HG03378 (cell line): ENCODE measurements at regions not wholly inside any gene's neighbourhood (a gene's known extent, or its start where the extent isn't known, plus 50 kb on each side); places are given as distances from the start of the nearest gene placed in this dataset.

Experiments used
- ATAC-seq: cut with Tn5 transposase; IDR thresholded peaks from one replicate; pipeline ENCODE4 v1.9.1; 2021; ENCODE audit warnings: mild to moderate bottlenecking, moderate library complexity; ENCODE audit not compliant: unreplicated experiment

DNA sequence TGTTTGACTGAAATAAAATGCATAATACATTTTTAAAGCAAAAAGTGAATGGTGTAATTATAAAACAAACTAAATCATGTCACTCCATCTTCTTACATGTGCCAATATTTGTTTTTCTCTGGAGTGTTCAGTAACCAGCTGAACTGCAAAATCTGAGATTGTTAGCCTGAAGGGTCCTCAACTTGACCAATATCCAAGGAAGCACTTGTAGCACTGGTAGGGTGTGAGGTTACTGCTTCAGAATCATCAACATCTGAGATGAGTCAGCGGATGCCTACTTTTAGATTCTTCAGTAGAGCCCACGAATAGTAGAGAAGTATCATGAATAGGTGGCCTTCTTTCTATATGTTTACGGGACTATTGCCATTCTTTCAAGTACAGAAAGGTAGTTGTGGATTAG, 226.7 kb downstream of the TLE4 start:
- no peak for ATAC-seq

DNA sequence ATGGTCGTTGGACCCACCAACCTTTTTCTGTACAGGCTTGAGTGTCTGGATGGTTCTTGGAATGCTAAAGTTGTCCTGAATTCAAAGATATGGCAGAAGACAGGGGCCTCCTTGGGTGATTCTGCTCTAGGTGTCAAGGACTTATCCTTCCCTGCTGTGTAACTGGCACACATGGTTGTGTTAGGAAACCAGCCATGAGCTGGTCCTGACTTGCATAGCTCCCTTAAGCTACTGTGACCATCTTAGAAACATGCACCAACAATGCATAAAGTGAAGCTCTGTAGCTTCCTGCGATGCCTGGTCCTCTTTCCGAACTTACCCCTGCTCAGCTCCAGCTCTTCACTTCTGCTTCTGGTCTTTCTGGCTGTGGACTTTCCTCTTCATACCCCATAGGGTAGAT, 224.6 kb downstream of the TLE4 start:
- no peak for ATAC-seq

DNA sequence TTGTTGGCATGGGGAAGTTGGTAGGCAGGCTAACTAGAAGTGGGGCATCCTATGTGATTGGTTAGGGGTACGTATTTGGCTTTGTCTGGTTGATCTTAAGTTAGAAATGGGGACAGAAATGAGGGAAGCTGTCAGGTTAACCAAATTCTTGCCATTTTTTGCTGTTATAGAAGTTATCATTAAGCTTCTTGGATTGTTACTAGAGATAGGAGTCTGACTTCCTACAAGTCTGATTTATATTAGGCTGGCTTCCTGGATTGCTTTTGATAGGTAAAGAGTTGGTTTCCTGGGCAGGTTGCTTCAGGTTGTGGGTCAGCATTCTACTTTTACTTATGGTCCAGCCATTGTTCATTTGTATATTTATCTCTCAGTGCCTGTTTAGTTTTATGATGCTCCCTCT, 216.9 kb downstream of the TLE4 start:
- ATAC-seq = no peak

- no peak for ATAC-seq
Observed at GRCh38 chr9:79781263-79781662, 209.5 kb downstream of the TLE4 start.

DNA sequence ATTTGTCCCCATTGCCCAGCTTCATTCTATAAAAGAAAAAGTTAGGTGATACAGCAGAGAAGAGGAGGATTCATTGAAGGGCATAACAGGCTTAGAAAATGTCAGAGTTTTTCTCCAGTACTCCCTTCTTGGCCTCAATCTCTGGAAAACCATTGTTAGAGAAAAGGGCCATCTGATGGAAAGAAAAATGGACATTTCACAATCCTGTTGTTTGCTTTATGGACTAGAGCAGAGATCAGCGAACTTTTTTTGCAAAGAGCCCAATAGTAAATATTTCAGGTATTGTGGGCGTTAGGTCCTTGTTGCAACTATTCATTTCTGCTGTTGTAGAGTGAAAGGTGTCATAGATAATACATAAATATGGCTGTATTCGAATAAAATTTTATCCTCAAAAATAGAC, 208.8 kb downstream of the TLE4 start:
- ATAC-seq = no peak

- ATAC-seq = no peak
Observed at GRCh38 chr9:79779901-79780300, 208.1 kb downstream of the TLE4 start.

- no peak for ATAC-seq
Observed at GRCh38 chr9:79778581-79778980, 206.8 kb downstream of the TLE4 start.

DNA sequence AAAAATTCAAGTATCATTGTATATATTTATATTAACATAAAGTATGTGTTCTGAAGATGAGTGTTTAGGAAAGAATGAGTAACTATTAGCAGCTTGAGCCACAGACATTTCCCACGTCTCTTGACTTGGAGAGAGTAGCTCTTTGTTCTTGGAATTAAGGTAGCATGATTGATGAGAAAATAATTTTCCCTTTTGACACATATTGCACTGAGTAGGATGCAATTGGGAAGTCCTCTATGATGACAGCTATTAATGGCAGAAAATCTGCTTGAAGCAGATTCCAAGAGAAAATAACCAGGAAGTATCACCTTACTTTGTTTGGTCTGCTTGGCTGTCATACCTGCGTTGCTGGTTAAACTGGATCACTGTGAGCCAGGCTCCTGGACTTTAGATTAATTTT, 204.8 kb downstream of the TLE4 start:
- ATAC-seq = no peak
